HCEC 1CT (cell line): ENCODE measurements at regions not wholly inside any gene's neighbourhood (a gene's known extent, or its start where the extent isn't known, plus 50 kb on each side); places are given as distances from the start of the nearest gene placed in this dataset.
"Not testable (repeated sequence)": the region's sequence is repeated elsewhere in the genome, so short reads cannot be mapped to it uniquely, and the experiment has no call there.

Experiments
- DNase-seq: peaks from one replicate; pipeline ENCODE4 v3.0.0-alpha.2; 2017

DNA sequence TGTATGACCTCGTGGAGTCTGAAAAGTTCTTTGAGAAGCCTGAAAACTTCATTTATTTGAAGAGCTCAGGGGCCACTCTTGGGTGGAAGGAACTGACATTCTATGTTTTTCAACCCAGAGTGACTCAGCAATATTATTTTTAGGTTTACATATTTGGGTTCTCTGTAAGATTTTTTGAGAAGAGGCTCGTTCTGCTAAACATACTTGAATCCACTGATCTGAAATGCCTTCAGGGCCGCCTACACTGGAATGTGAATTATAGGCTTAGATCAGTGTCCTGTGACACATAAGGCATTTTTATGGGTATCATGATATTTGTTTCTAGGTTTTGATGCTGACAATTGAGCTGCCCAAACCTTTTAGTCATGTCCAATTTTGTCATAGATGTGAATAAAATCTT lies 86.2 kb downstream of the PSAT1 start:
- peak; percentile 57 for DNase-seq

DNA sequence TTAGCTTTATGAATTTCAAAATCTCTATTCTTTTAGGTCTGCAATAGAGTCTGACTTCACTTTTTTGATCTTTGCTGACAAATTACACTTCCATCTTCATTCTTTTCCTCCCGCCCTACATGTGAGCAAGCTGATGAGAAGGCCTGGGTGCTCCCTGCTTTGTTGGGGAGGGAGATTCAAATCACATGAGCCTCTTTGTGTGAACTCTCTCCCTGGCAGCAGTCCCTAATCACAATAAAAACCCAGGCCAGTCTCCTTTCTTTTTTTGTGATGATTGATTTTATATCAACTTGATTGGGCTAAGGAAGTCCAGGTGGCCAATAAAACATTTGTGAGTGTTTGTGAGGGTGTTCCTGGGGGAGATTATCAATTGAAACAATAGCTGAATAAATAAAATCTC lies 89.4 kb downstream of the PSAT1 start:
- no peak for DNase-seq

DNA sequence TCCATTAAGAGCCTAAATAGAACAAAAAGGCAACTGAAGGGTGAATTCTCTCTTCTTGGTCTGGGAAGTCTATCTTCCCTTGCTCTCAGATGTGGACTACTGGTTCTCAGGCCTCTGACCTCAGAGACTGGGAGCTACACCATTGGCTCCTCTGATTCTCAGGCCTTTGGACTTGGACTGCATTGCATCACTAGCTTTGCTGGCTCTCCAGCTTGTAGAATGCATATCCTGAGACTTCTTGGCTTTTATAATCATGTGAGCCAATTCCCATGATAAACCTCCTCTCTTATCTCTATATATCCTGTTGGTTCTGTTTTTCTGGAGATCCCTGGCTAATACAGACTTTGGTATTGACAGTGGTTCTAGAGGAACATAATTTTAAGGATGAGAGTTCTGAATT lies 89.8 kb downstream of the PSAT1 start:
- DNase-seq = no peak

DNA sequence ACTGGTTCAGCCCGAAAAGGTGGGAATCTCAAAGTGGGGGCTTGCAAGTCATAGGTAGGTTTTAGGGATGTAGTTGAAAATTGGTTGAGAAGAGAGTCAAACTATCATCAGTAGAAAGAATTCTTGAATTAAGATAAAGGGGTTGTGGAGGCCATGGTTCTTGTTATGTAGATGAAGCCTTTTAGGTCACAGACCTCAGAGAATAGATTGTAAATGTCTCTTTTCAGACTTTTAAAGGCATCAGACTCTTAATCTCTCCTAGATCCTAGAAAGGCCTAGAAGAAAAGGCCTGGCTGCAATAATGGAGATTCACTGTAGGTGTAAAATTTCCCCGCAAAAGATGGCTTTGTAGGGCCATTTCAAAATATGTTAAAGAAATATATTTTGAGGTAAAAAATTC lies 96.4 kb downstream of the PSAT1 start:
- DNase-seq = no peak

DNA sequence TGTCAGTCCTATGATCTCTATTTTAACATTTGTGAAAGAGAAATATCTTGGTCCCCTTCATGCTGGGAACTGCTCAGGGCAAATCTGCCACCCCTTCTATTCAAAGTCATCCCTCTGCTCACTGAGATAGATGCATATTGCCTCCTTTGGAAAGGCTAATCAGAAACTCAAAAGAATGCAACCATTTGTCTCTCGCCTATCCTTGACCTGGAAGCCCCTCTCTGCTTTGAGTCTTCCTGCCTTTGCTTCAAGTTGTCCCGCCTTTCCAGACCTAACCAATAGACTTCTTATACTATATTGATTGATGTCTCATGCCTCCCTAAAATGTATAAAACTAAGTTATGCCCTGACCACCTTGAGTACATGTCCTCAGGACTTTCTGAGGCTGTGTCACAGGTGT lies 97.0 kb downstream of the PSAT1 start:
- DNase-seq = no peak

DNA sequence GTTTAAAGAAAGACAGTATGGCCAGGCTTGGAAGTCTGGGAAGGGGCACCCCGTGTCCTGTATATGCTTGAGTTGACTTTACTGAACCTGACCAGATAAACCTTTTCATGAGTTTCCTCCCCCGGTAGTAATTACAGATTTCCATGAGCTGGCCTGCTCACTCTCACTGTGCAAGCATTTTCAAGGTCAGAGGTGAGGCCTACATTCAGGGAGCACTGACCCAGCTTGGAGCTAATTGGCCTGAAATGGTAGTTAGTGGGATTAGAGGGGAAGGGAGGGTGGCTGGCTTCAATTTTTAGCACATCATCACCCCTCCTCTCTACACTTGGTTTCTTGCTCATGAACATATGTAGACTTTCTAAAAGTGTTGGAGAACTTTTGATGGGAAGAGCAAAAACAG lies 99.2 kb downstream of the PSAT1 start:
- DNase-seq = no peak

DNA sequence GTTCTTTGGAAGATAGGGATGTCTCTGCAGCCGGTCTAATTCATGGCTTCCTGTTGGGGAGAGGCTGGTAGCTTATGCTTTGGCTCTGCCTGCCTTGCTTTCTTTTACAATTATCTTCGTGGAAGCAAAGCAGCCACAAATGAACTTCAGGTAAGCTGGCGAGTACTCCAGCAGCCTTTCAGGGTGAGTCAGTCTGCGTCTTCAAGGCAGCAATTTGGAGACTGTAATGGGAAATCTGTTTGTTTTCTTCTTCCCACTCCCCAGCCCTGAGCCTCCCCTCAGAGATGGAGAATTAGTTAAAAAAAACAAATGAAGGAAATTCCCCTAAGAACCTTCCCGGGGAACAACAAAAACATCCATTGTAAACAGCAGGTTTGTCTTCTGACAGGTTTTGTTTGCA lies 100.1 kb downstream of the PSAT1 start:
- no peak for DNase-seq

DNA sequence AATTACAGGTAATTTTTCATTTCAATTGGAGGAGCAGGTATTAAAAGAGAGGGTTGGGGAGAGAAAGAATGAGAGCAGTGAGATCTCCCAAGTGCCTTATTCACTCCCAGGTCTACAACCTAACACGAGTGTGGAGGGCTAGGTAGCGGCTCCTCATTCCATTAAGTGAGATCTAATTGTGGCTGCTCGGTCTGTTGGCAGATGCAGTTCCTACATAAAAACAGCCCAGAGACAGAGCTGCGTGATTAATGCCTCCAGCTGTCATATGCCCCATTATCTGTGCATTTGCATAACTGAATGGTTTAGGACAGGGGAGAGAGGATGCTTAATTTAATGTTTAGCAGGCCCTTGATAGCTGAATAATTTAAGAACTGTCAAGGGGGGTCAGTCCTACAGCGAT lies 100.5 kb downstream of the PSAT1 start:
- DNase-seq = no peak

DNA sequence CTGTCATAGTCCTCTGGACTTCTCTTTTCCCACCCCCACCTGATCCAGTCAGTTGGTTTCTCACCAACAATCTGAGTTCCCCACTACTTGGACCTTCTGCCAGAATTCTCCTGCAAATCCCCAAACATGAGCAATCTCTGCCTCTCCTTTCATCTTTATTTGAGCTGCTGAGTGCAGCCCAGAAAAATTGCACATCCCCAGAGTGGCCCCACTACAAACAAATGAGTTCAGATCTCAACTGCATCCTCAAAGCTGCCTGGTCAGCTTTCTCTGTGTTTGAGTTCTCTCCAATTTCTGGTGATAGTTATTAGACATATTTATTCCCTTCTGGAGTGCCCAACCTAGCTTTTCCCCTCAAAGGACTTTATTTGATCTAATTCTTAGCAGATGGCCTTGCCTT lies 102.2 kb downstream of the PSAT1 start:
- DNase-seq = no peak

DNA sequence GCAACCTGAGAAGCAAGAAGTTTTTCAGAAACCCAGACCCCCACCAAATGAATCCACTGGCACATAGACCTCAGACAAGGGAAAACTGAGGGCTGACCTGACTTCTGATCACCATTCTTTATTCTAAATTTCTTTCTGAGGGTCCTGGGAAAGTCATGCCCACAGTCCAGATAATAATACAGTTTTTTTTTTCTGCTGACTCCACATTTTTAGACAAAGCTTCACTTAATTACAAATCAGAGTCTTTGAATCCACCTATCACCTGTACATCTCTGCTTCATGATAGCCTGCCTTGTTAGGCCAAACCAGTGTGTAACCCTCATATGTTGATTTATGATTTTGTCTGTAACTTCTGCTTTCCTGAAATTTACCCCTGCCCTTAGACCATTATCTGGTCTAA lies 103.6 kb downstream of the PSAT1 start:
- DNase-seq = no peak

DNA sequence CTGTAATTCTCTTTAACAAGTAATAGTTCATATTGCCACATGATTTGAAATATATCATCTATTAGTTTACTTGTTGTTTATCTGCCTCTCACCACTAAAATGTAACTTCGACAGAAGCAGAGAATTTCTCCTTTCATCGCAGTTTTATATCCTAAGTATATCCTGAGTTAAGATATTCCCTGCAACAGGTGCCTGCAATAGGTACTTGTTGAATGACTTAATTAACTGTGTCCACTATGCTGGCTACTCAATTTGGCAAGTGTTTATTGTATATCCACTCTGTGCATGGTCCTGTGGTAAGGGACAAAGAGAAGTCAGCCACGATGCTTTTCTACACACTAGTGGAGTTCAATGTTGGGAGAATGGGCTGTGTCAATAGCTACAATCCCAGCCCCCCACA lies 108.5 kb downstream of the PSAT1 start:
- DNase-seq = no peak

DNA sequence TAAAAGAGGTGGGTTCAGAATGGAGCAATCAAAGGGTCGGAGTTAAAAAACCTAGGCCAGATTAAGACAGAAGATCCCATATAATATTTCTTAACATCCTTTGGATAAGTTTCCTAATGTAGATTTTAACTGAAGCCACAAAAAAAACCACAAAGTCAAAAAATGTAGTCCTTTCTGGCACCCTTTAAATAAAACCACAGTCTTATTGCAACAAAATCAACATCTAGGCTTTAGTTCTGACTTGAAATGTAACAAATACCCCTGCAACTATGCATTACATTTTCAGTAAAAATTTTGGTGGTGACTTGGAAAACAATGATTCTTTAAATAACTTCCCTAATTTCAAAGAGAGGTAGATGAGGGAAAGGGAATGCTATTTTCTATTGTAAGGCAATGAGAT lies 109.2 kb downstream of the PSAT1 start:
- no peak for DNase-seq

DNA sequence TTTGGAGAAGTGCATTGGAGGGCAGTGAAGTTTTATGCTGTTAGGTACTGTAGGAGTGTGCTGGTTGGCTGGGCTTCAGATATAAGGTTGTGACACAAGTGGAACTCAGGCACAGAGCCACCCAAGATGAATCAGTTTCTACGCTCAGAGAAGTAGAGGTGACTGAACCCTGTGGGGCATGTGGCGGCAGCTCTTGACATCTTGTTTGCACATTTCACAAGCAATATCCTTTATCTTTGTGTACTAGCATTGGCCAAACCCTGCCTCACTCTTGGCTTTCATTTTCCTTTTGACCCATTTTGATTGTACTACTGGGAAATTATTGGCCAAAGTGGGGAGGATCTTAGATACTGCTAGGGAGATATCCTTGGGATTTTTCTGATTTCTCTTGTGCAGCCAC lies 110.0 kb downstream of the PSAT1 start:
- DNase-seq = no peak

DNA sequence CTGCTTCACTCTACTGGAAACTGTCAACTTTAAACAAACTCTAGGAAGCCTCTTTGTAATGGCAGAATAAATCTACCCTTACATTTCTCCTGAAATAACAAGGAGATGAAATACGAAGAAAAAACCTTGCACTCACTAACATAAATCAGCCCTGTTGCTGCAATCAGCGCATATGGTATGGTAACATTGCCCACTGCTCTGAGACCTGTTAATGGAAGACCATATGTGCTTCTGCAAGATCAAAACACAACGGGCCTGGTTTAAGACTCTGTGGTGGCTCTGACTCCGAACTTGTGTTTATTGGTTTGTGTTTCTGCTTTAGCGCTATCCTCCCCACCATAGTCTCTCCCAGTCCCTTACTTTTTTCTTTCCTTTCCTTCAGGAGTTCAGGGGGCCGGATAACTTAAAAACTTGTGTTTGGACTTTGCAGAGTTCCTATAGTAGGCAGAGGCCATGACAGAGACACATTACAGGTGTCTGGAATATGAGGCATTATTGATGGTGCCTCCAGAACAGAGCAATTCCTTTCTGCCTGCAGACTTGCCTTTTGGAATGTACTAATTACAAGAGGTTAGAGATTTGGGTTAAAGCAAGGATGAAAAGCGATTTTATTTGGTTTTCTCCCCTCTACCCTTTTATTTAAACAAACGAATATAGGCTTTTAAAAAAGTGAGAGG lies 110.8 kb downstream of the PSAT1 start:
- no peak for DNase-seq

DNA sequence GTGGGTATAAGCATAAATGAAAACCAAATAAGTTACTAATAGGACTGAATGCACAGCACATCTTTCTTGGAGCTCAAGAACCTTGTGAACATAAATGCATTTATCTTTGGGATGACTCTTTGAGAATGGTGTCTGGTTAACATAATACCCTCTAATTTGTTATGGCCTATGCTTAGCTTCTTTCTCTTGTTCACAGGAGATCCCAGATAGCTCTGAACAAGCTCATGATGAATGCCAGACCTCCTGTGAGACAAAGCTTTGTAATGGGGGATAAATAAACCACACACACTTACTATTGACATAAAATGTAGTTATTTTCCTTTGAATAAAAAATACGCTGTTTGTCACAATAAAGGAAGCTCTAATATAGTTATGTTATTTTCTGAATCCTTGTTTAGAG lies 111.5 kb downstream of the PSAT1 start:
- no peak for DNase-seq

DNA sequence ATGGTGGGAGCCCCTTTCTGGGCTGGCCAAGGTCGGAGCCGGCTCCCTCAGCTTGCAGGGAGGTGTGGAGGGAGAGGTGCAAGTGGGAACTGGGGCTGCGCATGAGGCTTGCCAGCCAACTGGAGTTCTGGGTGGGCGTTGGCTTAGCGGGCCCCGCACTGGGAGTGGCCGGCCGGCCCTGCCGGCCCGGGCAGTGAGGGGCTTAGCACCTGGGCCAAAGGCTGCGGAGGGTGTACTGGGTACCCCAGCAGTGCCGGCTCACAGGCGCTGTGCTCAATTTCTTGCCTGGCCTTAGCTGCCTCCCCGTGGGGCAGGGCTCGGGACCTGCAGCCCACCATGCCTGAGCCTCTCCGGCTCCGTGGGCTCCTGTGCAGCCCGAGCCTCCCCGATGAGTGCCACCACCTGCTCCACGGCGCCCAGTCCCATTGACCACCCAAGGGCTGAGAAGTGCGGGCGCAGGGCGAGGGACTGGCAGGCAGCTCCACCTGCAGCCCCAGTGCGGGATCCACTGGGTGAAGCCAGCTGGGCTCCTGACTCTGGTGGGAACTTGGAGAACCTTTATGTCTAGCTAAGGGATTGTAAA lies 113.1 kb downstream of the PSAT1 start:
- not testable (repeated sequence) for DNase-seq

DNA sequence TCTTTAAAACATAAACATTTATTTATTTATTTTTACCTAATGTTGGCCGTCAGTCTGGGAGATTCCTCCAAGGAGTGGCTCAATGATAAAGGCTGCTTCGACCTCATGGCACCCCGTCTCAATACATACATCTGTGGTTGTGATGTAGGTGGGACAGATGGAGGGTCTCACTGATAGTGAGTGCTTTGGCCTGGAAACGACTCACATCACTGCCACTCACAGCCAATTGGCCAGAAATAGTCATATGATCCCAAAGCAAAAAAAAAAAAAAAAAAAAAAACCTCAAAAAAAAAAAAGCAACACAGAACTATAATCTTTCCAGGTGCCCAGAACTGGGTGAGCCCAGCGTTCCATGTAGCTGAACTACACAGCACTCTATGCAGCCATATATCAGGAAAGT lies 125.4 kb downstream of the PSAT1 start:
- DNase-seq = no peak

DNA sequence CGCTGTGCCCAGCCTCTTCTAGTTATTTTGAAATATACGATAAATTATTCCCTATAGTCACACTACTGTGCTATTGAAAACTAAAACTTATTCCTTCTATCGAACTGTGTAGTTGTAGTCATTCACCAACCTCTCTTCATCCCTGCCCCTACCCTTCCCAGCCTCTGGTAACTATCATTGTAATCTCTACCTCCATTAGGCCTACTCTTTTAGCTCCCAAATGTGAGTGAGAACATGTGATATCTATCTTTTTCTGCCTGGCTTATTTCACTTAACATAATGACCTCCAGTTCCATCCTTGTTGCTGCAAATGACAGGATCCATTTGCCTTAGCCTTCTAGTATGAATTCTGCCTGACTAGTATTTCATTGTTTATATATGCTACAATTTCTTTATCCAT lies 127.4 kb downstream of the PSAT1 start:
- no peak for DNase-seq

DNA sequence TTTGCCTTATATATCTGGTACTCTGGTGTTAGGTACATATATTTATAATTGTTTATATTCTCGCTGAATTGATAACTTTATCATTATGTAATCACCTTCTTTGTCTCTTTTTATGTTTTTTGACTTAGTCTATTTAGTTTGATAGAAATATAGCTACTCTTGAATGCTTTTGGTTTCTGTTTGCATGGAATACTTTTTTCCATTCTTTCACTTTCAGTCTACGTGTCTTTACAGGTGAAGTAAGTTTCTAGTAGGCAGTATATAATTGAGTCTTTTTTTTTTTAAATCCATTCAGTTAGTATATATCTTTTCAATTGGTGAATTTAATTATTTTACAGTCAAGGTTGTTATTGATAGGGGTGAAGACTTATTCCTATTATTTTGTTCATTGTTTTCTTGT lies 131.7 kb downstream of the PSAT1 start:
- DNase-seq = no peak

DNA sequence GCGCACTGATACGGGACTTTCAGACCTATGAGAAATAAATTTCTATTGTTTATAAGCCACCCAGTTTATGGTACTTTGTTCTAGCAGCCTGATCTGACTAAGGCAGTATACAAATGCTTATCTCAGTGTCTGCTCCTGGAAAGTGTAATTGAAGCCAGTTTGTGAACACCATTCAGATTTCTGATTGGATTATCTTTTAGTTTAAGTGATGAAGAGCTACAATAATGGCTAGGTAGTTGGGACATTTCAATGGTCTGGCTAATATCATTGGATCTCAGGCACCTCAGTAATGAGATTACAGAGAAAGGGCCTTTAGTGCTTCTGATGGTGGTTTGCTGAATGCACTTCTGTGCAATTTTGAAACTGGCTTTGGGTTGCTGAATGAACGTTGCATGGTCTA lies 133.5 kb downstream of the PSAT1 start:
- no peak for DNase-seq

DNA sequence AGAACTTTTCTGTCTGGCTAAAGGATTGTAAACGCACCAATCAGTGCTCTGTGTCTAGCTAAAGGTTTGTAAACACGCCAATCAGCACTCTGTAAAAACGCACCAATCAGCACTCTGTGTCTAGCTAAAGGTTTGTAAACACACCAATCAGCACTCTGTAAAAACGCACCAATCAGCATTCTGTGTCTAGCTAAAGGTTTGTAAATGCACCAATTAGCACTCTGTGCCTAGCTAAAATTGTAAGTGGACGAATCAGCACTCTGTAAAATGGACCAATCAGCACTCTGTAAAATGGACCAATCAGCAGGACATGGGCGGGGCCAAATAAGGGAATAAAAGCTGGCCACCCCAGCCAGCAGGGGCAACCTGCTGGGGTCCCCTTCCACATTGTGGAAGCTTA lies 134.1 kb downstream of the PSAT1 start:
- not testable (repeated sequence) for DNase-seq

DNA sequence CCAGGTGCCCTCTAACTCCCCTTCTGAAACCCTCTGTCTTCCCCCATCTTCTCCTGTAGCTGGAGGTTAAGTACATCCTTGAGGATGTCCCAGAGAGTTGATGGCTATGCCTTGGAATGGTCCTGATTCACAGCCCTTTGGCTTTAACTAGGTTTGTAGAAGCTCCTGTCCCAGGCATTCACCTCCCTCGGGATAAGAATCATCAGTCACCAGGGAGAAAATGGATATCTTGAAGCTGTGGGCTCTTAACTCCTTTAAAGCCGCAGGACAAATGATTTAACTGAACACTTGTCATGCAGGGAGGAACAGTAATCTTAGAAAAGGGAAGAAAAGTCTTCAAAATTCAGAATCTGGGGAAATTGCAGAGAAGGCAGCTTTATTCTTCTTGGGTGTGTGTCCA lies 139.9 kb downstream of the PSAT1 start:
- no peak for DNase-seq

DNA sequence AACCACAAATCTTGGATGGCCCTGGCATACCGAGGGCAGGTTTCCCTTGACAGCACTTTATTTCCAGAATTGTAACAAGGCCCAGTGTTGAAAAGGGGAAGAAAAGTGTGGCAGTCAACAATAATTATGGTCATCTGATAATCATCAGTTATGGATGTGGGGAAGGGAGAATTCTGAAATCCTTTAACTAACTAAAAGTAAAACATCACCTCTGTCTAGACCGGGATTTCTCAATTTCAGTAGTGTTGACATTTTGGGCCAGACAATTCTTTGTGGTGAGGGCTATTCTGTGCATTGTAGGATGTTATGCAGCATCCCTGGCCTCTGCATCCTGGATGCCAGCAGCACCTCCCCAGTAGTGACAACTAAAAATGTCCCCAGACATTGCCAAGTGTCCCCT lies 140.4 kb downstream of the PSAT1 start:
- no peak for DNase-seq

DNA sequence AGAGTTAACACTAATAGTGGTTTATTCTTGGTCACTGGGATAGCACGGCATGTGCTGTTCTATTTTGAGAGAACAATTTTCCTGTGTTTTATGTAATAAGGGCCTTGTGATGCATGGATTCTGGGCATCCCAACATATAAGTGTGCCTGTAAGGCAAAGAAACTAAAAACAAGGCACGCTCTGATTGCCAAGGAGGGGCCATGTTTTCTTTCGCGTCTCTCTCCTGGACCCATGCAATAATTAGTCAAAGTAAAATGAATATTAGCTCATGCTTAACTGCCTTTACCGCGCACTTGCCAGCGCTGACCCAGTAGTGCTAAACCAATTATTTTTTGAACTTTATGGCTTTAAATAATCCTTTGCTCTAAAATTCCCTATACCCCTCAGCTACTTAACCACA lies 140.9 kb downstream of the PSAT1 start:
- no peak for DNase-seq

DNA sequence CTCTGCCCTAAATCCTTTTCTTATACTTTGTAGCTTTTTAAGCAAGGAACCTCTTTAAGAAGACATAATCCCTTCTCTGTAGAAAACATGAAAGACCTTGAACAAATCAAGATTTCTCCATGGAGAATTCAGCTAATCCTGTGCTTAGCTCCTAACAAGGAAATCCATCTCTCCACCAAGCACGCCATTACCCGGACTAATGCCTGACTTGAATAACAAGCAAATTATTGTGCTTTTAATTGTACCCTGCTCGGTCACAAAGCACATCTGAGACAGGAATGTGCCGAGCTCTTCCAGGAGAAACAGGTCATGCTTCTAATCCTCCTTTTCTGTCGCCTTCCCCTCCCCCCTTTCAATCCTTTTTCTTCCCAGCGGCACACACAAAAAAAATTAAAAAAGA lies 141.3 kb downstream of the PSAT1 start:
- DNase-seq = no peak
